HG03521 (cell line): ENCODE measurements at regions not wholly inside any gene's neighbourhood (a gene's known extent, or its start where the extent isn't known, plus 50 kb on each side); places are given as distances from the start of the nearest gene placed in this dataset.
A peak's percentile ranks its signal among the peaks of the same experiment; 100 is the strongest.

ENCODE experiments used
- ATAC-seq: cut with Tn5 transposase; IDR thresholded peaks from one replicate; pipeline ENCODE4 v1.9.1; 2021; ENCODE audit warnings: mild to moderate bottlenecking, moderate library complexity; ENCODE audit not compliant: unreplicated experiment

DNA sequence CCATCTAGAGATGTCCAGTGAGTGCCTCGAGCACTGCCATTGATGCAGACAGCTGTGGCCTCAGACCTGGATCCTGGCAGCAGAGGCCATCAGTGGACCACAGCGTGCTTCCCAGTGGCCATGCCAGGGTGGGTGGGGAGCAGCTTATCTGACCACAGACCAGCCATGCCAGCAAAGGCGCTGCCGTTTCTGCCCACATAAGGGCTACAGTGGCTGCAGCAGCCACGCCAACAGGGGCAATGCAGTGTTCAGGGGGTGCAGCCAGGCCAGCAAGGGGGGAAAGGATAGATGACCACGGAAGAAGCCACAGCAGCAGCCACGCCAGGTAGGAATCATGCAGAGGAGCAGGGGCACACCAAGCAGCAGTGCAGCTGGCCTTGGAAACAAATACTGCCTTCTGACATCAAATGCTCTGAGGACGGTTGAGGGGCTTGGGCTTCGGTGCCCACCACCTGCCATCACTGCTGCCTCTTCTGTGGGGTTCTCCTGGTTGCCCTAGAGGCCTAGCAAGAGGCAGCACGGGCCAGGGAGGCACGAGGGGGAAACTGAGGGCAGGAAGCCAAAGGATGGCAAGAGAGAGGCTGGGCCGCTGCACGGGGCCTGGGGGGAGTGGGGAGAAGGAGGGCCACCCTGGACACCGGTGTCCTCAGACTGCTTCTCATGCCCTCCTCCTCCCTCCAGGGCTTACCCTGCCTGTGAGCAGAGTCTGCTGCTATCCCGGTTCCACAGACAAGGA lies 94.7 kb upstream of the RUNX3 start:
- no peak for ATAC-seq

DNA sequence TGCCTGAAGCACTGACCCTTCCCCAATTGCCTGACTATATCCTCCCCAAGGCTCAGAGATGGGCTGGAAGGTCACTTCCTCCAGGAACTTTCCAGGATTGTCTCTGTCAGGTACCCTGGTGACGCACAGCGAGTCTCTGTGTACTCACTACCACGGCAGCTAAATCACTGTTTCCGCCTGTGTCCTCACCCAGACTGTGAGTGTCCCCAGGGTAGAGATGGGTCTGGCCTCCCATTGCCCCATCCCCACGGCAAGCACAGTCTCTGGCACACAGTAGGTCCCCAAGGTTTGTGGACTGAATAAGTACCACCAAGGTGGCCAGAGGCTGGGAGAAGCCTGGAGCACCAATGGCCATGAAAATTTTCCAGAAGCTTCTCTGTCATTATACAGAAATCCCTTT lies 93.8 kb upstream of the RUNX3 start:
- ATAC-seq = no peak

DNA sequence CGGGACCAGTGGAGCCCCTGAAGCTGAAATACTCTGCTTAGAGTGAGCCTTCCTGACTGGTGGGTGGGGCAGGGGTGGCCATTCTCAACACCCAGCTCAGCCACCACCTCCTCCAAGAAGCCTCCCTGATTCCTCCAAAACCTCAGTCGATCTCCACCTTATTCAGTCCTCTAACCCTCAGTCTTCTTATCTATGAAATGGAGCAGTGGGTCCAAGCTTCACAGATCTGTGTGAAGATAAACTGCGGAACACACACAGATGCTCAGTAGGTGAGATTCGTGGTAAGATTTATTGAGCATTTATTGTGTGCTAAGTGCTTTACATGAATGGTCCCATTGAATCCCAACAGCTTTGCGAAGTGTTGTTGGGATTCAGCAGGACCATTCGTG lies 93.1 kb upstream of the RUNX3 start:
- ATAC-seq = no peak

DNA sequence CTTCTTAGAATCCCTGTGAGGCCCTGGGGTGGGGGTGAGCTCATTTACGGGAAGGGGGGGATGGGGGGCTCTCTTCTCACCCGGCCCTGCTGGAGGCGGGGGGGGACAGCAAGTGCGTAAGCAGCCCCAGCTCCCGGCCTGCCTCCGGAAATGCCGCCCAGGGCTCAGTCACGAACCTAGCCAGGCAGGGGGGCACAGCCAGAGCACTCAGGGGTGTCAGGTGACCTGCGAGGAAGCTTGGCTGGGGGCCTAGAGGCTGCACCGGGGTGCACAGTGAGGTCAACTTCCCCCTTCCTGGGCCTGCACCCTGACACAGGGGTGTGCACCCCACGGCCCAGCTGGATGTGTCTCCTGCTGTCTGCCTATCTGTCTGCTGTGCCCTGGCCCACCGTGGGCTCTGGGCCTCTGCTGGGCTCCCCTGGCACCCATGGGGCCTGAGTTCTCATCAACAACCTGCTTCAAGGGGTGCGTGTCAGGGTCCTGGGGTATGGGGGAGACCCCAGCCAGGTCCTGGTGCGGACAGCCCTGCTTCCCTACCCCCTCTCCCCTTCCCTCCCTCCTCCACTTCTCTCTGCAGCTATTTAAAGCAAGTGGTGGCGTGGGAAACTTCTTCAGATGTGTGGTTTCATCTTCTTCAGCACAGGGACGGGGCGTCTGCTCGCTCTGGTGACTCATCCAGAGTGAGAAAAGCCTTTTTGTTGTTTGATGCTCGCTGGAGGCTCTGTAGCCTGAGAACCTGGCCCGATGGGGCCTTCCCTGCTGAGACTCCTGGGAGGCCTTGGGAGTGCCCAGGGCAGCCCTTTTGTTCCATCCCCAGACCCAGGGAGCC lies 92.5 kb upstream of the RUNX3 start:
- ATAC-seq = peak; percentile 74

DNA sequence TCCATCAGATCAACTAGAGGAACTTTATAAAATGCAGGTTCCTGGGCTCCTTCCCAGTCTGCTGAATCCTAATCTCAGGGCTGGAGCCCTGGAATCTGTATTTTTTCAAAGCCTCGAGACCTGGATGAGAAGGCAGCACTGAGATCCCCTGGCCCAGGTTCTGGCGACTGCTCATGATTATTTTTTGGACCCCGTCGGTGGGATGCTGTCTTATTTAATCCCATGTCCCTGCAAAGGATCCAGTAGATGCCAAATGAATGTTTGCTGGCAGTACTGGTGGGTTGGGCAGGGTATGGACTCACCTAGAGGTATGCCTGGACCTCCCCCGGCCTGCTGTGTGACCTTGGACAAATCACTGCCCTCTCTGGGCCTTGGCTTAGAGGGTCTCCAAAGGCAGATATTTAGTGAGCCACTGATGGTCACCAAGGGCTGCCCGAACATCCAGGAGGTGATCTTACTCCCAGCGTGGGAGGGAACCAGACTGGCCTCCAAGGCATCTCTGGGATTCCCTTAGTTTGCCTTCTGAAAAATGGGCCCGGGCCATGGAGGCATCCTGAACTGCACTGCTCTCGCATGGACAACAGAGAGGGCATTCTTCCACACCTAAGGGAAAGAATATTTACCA lies 91.6 kb upstream of the RUNX3 start:
- ATAC-seq = no peak

DNA sequence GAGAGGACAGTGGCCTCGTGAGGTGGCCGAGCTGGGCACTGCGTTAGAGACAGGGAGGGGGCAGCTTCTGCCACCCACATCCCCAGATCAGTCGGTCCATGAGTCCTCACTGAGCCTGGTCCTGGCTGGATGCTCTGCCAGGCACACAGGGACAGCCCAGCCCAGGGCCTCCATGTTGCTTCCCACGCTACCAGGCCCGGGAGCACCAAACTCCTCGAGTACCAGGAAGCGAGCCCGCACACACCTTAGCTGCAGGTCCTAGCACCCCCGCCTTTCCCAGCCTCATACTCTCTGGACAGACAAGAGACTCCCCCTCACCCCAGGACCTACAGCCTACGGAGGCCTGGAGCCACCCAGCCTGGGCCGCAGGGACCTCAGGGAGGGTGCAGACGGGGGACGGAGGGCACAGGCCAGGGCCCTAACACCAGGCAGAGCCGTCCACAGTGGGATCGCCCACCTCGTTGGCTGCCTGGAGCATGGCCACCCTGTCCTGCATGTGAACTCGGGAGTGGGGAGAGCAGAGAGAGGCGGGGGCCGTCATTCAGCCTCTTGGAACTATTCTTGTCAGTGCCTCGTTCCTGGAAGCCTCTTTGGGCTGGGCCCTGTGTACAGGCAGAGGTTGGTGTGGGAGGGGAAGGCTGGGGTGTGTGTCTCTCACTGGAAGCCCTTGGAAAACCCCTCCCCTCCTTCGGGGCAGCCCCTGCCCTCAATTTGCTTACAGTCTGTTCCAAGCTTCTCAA lies 90.9 kb upstream of the RUNX3 start:
- no peak for ATAC-seq

DNA sequence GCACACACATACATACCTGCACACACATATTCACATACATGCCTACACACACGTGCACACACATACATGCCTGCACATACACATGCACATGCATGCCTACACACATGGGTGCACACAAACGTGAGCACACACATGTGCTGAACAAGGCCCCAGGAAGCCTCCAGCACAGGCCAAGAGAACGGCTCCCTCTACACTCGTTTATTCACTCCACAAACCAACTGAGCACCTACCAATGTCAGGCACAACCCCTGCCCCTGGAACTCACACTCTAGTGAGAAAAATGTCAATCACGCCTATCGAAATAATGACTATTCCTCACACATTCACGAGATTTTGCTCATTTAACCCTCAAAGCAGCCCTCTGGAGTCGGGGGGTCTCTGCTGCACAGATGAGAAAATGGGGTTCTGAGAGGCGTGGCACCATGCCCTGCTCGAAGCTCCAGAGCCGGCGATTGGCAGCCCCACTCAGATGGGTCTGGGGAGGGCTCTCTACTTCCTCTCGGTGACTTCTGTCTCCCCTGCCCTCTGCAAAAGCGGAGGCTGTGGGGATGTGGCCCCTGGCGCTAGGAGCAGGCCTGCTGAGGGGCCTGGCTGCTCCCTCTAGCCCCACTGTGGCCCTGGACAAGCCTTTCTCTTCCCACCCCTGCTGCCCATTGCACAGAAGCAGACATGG lies 90.2 kb upstream of the RUNX3 start:
- ATAC-seq = no peak

DNA sequence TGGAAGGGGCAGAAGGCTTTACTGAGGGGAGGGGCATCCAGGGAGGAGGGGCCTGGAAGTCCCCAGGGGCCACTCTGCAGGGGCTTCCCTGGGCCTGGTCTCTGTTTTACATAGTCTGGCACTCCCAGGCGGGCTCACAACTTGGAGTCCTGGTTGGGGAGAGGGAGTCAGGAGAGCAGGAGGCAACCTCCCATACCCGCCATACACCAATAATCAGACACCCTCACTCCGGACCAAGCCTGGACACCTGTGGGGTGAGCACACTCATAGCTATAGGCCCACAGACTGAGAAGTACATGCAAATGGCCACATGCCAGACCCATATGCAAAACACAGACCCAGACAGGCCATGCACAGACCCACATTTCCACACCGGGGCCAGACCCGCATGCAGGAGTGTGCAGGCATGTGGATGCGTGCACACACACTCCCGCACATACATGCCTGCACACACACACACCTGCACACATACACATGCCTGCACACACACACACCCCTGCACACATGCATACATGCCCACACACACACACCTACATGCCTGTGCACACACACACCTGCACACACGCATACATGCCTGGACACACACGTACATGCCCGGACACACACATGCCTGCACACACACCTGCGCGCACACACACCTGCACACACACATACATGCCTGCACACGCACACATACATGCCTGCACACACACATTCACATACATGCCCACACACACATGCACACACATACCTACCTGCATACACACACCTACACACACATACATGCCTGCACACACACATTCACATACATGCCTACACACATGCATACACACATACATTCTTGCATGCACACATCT lies 89.5 kb upstream of the RUNX3 start:
- ATAC-seq = peak; percentile 41

DNA sequence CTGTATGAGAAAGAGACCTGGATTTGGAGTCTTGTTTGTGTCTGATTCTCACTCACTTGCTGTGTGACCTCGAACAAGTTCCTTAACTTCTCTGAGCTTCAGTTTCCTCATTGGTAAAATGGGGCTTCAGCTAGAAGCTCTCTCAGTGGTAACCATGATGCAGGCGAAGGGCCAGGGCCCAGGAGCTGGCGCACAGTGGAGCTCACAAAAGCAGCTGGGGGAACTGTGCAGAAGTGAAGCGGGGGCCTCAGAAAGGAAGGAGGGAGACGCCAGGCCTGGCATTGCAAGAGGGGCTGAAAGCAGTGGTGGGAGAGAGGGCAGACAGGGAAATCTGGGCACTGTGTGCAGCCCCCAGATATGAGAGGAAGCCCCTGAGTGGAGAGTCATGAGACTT lies 88.9 kb upstream of the RUNX3 start:
- ATAC-seq = no peak

DNA sequence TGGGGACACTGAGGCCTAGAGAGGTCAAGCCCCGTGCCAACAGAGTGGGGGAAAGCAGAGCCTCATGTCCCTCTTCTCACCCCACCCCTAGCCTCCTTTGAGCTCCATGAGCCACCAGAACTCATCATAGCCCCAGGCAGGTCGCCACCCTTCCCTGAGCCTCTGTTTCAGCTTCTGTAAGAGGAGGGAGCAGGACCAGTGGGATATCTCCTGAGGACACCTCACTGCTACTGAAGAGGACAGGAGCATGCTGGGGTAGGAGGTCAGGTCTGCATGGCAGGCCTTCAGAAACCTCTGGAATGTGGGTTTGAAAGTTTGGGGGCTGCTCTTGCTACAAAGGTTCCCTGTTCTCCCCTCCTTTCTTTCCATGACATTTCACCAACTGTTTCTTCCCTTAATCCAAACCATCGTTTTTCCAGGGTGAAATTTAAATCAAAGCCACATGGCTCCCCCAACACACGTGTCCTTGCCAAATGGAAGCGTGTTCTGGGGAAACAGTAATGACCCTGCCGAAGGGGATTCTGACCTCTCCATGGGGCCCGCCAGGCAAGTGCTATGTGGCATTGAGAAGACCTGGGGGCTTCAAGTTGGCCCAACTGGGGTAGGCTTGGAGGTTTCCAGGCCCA lies 88.1 kb upstream of the RUNX3 start:
- ATAC-seq = no peak

DNA sequence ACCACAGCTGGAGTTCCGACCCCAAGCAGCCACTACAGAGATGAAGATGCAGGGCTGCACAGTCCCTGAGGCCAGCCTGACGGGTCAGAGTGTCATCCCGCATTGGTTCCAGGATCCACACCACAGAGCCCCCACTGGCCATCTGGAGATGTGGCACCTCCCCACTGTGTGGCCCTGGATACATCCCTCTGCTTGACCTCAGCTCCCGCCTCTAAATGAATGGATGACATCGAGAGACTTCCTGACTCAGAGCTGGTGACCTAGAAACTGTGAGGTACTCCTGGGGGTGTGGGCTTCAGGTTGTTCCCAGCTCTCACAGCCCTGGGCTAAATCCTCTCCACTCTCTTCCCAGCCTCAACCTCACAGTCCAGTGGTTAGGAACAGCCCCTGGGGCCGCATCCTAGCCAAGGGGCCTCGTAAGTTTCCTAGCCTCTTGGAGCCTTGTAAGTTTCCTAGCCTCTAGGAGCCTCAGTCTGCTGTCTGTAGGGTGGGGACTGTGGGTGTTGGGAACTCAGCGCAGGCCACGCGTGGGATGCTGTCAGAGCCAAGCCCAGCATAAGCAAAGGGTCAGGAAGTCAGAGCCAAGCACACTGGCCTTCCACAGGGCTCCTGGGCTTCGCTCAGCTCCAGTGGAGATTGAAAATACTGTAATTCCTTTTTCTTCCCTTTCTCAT lies 87.5 kb upstream of the RUNX3 start:
- ATAC-seq = no peak

DNA sequence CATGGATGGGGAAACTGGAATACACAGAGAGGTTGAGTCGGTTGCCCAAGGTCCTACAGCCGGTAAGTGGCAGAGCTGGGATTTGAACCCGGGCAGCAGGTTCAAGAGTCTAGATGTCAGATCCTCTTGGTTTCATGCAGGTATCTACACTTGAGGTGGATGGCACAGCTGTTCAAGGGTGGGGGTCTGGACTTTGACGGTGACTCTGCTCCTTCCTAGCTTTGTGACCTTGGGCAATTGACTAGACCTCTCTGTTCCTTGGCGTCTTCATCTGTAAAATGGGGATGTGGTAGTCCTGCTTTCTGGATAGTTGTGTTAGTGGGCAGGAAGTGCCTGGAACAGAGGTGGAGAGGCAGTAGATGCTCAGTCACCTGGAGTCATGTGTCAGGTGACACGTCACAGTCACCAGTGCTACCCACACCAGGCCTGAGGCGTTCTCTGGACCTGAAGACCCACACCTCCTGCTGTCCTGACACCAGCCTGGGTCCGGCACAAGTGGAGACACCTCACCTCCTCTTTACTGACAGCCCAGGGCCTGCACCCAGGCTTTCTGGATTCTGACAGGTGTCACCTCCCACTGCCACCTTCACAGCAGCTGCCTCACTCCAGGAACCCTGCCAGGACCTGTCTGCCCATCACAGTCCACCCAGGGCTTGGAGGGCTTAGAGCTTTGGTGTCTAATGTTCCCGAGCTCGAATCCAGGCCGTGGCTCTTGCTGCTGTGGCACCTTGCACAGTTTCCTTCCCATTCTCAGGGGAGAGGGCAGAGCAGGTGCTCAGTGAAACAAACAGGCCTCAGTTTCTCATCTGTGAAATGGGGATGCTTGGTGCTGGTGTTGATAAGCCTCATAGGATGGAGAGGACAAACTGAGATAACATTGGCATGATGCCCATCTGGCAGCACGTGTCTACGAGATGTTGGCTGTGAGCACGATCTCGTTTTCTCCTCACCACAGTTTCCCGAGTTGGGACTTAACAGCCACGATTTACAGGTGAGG lies 83.2 kb upstream of the RUNX3 start:
- no peak for ATAC-seq

DNA sequence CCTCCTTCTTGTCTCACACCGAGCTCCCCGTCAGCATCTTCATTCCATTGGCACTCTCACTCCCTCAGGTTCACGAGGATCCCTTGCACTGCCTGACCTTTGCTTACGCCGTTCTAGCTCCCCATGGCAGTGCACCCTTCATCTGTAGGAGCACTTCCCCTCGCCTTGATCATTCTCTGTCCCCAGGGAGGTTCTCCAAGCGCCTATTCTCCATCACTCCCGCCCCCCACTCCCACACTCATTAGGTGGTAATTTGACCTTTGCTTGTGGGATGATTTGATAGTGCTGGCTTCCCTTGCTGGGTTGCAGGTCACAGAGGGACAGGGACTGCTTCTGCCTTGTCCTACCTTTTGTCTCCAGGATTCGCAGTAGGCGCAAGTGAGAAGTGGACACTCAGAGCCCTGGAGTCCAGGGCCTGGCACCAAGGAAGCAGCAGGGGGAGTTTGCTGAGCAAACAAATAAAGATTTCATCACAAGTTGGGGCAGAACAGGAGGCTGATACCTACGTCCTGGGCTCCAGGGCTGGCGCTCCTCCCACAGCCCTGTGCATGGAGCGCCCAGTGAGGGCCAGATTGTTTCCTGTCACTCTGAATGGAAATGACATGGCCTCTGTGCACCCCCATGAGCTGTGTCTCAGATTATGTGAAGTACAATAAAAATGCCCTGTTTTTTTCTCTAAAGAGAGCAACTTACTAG lies 82.0 kb upstream of the RUNX3 start:
- ATAC-seq = no peak

DNA sequence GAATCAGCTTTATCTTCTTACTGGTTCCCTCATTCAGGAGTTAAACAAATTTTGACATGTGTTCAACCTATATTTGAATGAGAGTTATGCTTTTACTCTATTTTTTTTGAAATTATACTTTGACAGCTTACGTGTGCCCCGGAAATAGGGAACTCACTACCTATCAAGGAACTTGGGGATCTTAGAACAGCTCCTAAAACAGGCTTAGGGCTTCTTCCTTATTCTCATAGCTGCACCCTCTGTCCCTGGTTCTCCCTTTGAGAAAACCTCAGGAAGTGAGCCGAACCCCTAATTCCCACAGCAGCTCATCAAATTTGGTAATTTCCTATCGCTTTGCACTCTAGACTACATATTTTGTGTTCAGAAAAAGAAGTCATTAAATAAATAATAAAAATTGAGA lies 81.2 kb upstream of the RUNX3 start:
- ATAC-seq = no peak

DNA sequence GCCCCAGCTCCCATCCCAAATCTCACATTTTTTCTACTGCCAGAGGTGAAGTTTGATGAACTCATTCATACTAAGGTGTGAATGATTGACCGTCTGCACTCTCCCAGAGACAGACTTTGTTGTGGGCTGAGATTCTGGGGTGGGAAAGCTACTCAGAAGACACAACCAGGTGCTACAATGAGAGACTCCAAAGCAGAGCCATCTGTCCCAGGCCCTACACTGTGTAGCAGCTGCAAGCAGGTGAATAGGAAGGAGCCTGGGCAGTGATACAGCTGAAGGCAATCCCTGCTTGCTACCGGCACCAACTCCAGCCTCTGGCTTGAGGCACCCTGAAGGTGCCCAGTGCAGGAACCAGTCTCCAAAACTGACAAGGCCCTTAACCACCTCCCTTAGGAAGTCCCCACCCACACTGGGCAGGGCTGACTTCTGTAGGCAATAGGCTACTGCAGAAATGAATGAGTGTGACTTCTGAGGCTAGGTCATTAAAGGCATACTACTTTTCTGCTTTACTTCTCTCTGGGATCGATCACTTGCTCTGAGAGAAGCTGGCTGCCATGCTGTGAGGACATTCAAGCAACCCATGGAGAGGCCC lies 79.7 kb upstream of the RUNX3 start:
- ATAC-seq = no peak

DNA sequence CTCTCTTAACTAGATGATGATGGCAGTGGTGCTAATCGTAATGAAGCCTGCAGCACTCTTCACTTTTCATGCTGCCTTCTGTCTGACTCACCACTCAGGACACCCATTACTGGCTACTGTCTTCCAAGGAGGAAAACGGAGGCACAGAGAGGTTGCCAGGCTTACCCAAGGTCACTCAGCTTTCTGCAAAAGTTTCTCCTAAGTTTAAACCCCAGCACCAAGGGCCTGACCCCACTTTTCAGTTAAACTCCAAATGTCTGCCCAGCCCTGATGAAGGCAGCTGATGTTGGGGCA lies 78.1 kb upstream of the RUNX3 start:
- no peak for ATAC-seq
